ENCODE measurements at regions not wholly inside any gene's neighbourhood (a gene's known extent, or its start where the extent isn't known, plus 50 kb on each side); places are given as distances from the start of the nearest gene placed in this dataset.

GRCh38 chr14:98758440-98758839, 513.6 kb downstream of the BCL11B start:
- DNase-seq: no peak

DNA sequence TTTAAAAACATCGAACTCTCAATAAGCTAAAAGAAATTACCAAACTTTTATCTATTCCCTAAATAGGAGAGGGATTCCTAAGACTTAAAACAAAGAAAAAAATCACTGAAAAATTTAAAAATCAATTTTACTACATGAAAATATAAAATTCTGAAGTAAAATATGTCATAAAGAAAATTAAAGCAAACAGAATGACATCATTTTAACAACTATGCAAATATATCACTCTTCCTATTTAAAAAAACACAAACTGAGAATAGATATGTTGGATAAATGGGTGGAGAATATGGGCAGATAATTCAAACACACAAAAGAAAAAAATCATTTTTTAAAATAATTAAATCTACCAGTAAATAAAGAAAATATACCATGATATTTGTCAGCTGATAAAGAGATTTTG, 510.0 kb downstream of the BCL11B start:
- DNase-seq: no peak

GRCh38 chr14:98766818-98767217, 505.2 kb downstream of the BCL11B start:
- no peak for DNase-seq

GRCh38 chr14:98769326-98769725, 502.7 kb downstream of the BCL11B start:
- no peak for DNase-seq

GRCh38 chr14:98770151-98770550, 501.8 kb downstream of the BCL11B start:
- no peak for DNase-seq

GRCh38 chr14:98773814-98774213, 498.2 kb downstream of the BCL11B start:
- DNase-seq: no peak

DNA sequence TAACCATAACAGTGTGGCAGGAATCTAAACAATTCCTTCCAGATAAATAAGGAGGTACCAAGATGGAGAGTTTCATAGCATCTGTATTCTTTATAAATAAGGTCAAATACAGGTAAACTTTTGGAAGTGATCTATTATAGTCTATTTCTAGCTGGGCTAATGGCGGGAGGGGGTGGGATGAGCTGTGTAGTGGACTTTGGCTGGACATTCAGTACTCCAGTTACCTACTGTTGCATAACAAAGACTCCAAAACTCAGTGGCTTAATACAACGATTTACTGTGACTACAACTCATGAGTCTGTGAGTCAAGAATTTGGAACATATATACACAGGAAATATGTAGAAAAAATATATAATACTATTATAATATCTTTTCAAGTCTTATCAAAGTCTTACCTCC, 496.1 kb downstream of the BCL11B start:
- no peak for DNase-seq

- no peak for DNase-seq
These were observed 489.9 kb downstream of the BCL11B start for GRCh38 chr14:98782062-98782461.

DNA sequence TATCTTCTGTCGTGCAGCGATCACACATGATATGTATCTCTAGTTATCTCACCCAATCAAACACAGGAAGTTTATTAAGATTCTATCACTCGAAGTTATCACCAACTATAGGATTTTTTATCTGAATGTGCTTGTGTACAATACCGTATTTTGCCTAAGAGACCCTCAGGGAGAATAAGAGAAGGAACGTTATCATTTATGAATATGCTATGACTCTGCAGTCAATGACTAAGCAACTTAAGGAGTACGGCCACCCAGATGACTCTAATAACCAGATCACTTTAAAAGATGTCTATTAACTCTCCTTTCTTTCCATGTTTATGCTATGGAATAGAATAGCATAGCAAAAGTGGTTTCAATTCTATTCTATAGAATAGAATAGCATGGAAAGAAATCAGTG, 486.4 kb downstream of the BCL11B start:
- no peak for DNase-seq

DNA sequence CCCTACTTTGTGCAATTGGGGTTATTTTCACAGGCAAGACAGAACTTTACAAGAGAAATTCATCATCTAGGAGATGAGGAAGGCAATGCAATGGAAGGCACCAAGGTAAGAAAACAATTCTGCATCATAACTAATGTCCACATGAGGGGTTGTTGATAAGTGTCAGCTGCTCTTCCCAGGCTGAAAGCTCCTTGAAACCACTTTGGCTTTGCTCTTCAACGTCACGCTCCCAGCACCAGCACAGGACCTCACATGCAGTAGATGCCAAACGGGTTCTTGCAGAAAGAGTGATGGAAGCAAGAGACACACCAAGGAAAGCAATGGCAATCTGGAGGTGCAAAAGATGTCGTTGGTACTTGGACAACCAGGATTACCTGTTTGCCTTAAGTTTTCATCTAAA, 485.5 kb downstream of the BCL11B start:
- no peak for DNase-seq

GRCh38 chr14:98791661-98792060, 480.3 kb downstream of the BCL11B start:
- DNase-seq: no peak

DNA sequence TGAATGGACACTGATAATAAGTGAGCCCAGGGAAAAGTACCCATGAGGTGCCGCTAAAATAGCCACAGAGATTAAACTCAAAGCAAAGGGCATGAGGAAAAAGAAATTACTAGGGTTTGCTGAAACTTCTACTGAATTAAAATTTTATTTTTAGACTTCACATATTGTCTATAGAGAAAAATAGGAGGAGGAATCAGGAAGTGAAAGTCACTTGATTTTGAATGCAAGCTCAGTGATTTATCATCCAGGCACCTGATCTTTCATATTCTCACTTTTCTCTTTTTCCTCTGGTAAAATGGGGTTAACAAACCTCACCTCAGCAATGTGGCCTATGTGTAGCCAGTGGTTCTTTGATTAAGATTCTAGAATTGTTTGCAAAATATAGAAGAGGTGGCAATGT, 479.8 kb downstream of the BCL11B start:
- DNase-seq: no peak

- peak; percentile 52 for DNase-seq
These were observed 473.9 kb downstream of the BCL11B start for GRCh38 chr14:98798099-98798498.

- no peak for DNase-seq
These were observed 472.1 kb downstream of the BCL11B start for GRCh38 chr14:98799891-98800290.

DNA sequence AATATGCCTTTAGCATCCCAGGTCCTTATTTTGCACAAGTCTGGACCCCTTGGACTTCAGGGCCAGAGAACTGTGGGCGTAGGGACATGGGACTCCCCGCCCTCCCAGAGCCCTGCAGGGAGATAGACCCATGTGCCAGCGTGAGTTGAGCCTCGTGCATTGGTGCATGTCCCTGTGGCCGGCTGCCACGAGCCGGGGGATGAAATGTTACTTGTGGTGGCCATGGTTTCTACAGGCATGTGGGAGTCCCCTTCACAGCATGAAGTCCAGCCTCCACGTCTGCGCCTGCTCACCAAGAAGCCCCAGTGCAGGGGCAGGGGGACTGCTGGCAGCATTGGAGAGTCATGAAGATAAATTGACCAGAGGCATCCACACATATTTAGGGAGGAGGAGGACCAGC, 470.0 kb downstream of the BCL11B start:
- no peak for DNase-seq

- DNase-seq: no peak
These were observed 468.8 kb downstream of the BCL11B start for GRCh38 chr14:98803196-98803595.

DNA sequence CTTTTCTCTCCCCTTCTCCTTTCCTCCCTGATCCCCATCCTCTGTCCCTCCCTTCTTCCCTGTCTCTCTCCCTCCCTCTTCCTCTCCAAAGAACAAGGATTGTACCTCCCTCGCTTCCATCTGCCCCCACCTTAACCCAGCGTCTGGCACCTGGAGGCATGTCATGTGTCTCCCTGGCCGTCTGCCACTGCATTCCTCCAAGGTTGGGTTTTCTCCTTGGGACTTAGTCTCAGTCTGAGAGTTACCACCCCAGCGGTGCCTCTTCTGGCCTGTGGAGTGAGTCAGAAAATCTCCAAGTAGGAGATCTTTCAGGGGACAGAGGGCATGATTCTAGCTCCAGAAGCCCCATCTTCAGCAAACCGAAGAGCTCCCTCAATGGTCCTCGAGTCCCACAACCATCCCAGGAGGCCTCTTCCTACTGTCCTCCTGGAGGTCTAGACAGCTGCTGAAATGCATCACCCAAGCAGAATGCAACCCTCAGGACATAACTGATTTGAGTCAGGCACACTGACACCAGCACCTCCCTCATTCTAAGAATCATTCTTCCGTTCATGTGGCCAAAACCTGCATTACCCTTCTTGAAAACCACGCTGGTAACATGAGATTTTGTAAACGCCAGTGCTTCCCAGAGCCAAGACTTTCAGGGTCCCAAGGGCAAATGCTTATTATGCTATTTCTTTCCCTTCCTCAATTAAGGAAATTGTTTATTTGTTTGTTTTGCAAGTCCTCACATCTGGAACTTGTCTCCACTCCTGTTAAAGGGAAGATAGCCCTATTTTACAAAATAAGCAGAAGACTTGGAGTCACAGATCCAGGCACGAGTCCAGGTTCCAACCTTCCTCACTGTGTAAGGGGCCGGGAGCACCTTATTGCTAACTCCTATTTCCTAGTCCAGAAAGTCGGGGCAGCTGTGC, 463.2 kb downstream of the BCL11B start:
- DNase-seq: no peak

GRCh38 chr14:98816195-98816594, 455.8 kb downstream of the BCL11B start:
- no peak for DNase-seq

- no peak for DNase-seq
These were observed 455.3 kb downstream of the BCL11B start for GRCh38 chr14:98816720-98817119.

GRCh38 chr14:98819132-98819866, 452.7 kb downstream of the BCL11B start:
- DNase-seq: no peak

DNA sequence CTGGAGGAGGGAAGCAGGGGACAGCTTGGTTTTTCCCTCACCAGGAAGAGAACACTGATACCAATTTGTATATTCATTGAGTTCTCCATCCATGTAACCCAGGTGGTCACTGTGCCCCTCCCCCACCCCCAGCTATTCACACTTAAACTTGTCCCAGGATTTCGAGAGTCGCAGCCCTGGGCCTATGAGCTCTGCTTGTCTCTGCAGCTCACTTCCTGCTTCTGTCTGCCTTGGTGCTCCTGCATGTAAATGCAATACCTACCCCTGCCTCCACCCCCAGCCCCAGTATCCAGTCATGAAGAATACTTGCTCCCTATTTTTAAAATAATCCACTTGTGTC, 452.2 kb downstream of the BCL11B start:
- DNase-seq: no peak

- DNase-seq: no peak
These were observed 449.1 kb downstream of the BCL11B start for GRCh38 chr14:98822917-98823316.

- no peak for DNase-seq
These were observed 445.4 kb downstream of the BCL11B start for GRCh38 chr14:98826618-98827017.

- no peak for DNase-seq
These were observed 437.9 kb downstream of the BCL11B start for GRCh38 chr14:98834119-98834518.

Measured in NCI-H774 (cell line).